ENCODE measurements at regions not wholly inside any gene's neighbourhood (a gene's known extent, or its start where the extent isn't known, plus 50 kb on each side); places are given as distances from the start of the nearest gene placed in this dataset.

DNA sequence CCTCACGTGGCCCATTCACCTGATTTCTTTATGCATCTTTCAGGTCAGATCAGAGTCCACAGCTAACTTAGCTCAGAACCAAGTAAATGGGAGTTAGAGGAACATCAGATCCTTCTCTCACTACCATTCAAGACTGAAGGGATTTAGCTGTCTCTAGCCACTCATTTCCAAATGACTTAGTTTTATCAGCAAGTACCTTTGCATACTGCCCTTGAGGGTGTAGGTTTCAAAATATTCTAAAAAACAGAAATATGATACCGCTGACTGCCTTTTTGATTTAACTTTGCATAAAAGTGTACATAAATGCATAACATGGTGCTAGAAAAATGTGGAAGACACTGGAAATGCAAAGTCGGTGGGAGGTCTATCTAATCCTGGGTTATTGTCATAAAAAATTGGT, 500.6 kb upstream of the CHORDC1 start:
- no peak for DNase-seq (ENCODE audit: low spot score)
- WGBS (ENCODE audit: low lambda C conversion rate, missing lambda C conversion rate): 95% methylated on average over 3 of the region's 3 CpGs
- no peaks in the 10 kb centered on the region for H3K4me1 ChIP-seq (ENCODE audit: insufficient read depth)

GRCh38 chr11:90722552-90723190, 499.8 kb upstream of the CHORDC1 start:
- Histone ChIP-seq H2AFZ (no peak overlapping the region), H3K27me3 (no peaks in the 10 kb centered on the region)
- WGBS (ENCODE audit: low lambda C conversion rate, missing lambda C conversion rate): 91% methylated on average over 3 of the region's 3 CpGs

More for the DNA sequence above, 500.6 kb upstream of the CHORDC1 start:
- H2AFZ ChIP-seq: no peak overlapping the region
- H4K20me1 ChIP-seq (ENCODE audit: insufficient read depth, poor library complexity, severe bottlenecking): no peaks in the 10 kb centered on the region
- H3K27me3 ChIP-seq: no peaks in the 10 kb centered on the region
- no peaks in the 10 kb centered on the region for H3K36me3 ChIP-seq (replicated peaks; ENCODE audit: insufficient read depth, low read depth)
- no peak overlapping the region for H3K27ac ChIP-seq
- TF ChIP-seq EZH2 (IDR thresholded peaks at IDR 0.05; ENCODE audit: borderline replicate concordance): no peak
- no peak for TF ChIP-seq CTCF (IDR thresholded peaks at IDR 0.05; ENCODE audit: poor library complexity)
- no peak for TF ChIP-seq EZH2phosphoT487 (IDR thresholded peaks at IDR 0.05; ENCODE audit: low read depth, severe bottlenecking, unreplicated experiment)
- no peak overlapping the region for H3K4me2 ChIP-seq
- H3K9me3 ChIP-seq (ENCODE audit: low read depth): no peaks in the 10 kb centered on the region
- H3K9me2 ChIP-seq (replicated peaks; ENCODE audit: insufficient read depth): no peaks in the 10 kb centered on the region
- no peak overlapping the region for H3K4me3 ChIP-seq
- no peaks in the 10 kb centered on the region for H3K79me2 ChIP-seq

GRCh38 chr11:90717522-90717921, 494.7 kb upstream of the CHORDC1 start:
- no peaks in the 10 kb centered on the region for H3K36me3 ChIP-seq (replicated peaks; ENCODE audit: insufficient read depth, low read depth)
- no peak overlapping the region for H3K27ac ChIP-seq
- no peaks in the 10 kb centered on the region for H3K27me3 ChIP-seq
- no peak for DNase-seq (ENCODE audit: low spot score)
- no peaks in the 10 kb centered on the region for H3K9me3 ChIP-seq (ENCODE audit: low read depth)
- no peaks in the 10 kb centered on the region for H3K9me2 ChIP-seq (replicated peaks; ENCODE audit: insufficient read depth)
- no peaks in the 10 kb centered on the region for H4K20me1 ChIP-seq (ENCODE audit: insufficient read depth, poor library complexity, severe bottlenecking)
- no peaks in the 10 kb centered on the region for H3K4me1 ChIP-seq (ENCODE audit: insufficient read depth)
- H3K4me2 ChIP-seq: no peak overlapping the region
- no peak for TF ChIP-seq EZH2phosphoT487 (IDR thresholded peaks at IDR 0.05; ENCODE audit: low read depth, severe bottlenecking, unreplicated experiment)
- no peak overlapping the region for H3K4me3 ChIP-seq
- no peaks in the 10 kb centered on the region for H3K79me2 ChIP-seq
- no peak overlapping the region for H2AFZ ChIP-seq

More at GRCh38 chr11:90722552-90723190, 499.8 kb upstream of the CHORDC1 start:
- H3K4me3 ChIP-seq: no peak overlapping the region
- TF ChIP-seq EZH2 (IDR thresholded peaks at IDR 0.05; ENCODE audit: borderline replicate concordance) (no peak), EZH2phosphoT487 (IDR thresholded peaks at IDR 0.05; ENCODE audit: low read depth, severe bottlenecking, unreplicated experiment) (no peak), CTCF (IDR thresholded peaks at IDR 0.05; ENCODE audit: poor library complexity) (no peak)
- H3K4me1 ChIP-seq (ENCODE audit: insufficient read depth): no peaks in the 10 kb centered on the region
- H3K36me3 ChIP-seq (replicated peaks; ENCODE audit: insufficient read depth, low read depth): no peaks in the 10 kb centered on the region
- H3K27ac ChIP-seq: no peak overlapping the region
- H3K79me2 ChIP-seq: no peaks in the 10 kb centered on the region
- H3K9me3 ChIP-seq (ENCODE audit: low read depth): no peaks in the 10 kb centered on the region
- no peak for DNase-seq (ENCODE audit: low spot score)
- no peaks in the 10 kb centered on the region for H3K9me2 ChIP-seq (replicated peaks; ENCODE audit: insufficient read depth)
- no peaks in the 10 kb centered on the region for H4K20me1 ChIP-seq (ENCODE audit: insufficient read depth, poor library complexity, severe bottlenecking)
- H3K4me2 ChIP-seq: no peak overlapping the region

- Histone ChIP-seq H3K9me2 (replicated peaks; ENCODE audit: insufficient read depth) (no peaks in the 10 kb centered on the region), H3K9me3 (ENCODE audit: low read depth) (no peaks in the 10 kb centered on the region), H3K79me2 (no peaks in the 10 kb centered on the region), H3K36me3 (replicated peaks; ENCODE audit: insufficient read depth, low read depth) (no peaks in the 10 kb centered on the region), H2AFZ (no peak overlapping the region), H3K27me3 (no peaks in the 10 kb centered on the region), H3K27ac (no peak overlapping the region), H3K4me1 (ENCODE audit: insufficient read depth) (no peaks in the 10 kb centered on the region), H4K20me1 (ENCODE audit: insufficient read depth, poor library complexity, severe bottlenecking) (no peaks in the 10 kb centered on the region), H3K4me2 (no peak overlapping the region), H3K4me3 (no peak overlapping the region)
- TF ChIP-seq EZH2phosphoT487 (IDR thresholded peaks at IDR 0.05; ENCODE audit: low read depth, severe bottlenecking, unreplicated experiment) (no peak), EZH2 (IDR thresholded peaks at IDR 0.05; ENCODE audit: borderline replicate concordance) (no peak), CTCF (IDR thresholded peaks at IDR 0.05; ENCODE audit: poor library complexity) (no peak)
- no peak for DNase-seq (ENCODE audit: low spot score)
These were observed 482.8 kb upstream of the CHORDC1 start for GRCh38 chr11:90705661-90706060.

All from hepatocyte (in vitro differentiated cells).